PC-9 (cell line): ENCODE measurements at regions not wholly inside any gene's neighbourhood (a gene's known extent, or its start where the extent isn't known, plus 50 kb on each side); places are given as distances from the start of the nearest gene placed in this dataset.

Experiments used
- BruUV-seq: library from RNA; stranded (reverse); fragments of 400-500 nt; replicated peaks from 2 replicates; lab custom pipeline; 2021; lab: Mats Ljungman, UMichigan
- CTCF ChIA-PET: fragments of 300-600 bp; sonication (Branson Sonifier 250); formaldehyde crosslinking; loops from one replicate; lab custom pipeline; 2022; ENCODE audit warnings: antibody characterized with exemption; lab: Charles Lee
- POLR2A ChIA-PET: fragments of 300-600 bp; sonication (Branson Sonifier 250); formaldehyde crosslinking; loops from one replicate; lab custom pipeline; 2022; ENCODE audit warnings: antibody characterized with exemption; ENCODE audit not compliant: unreplicated experiment; lab: Charles Lee
- DNase-seq, 2 experiments: peaks; one replicate each; pipeline versions ENCODE4 v3.0.0 to v3.0.0-alpha.2; 2015 to 2022; ENCODE audit warnings: mixed read lengths in 1 of 2
- H2AFZ ChIP-seq: fragments of 200-600 bp; sonication (generic); 2 replicates; pipeline ENCODE4 v1.8.1; 2017; ENCODE audit warnings: antibody characterized with exemption
- H3F3A ChIP-seq: fragments of 200-600 bp; sonication (generic); 2 replicates; pipeline ENCODE4 v1.8.1; 2017; ENCODE audit warnings: antibody characterized with exemption, mild to moderate bottlenecking, low read depth; ENCODE audit not compliant: insufficient read depth
- H3K27ac ChIP-seq: fragments of 200-600 bp; sonication (generic); 2 replicates; pipeline ENCODE4 v1.6.1; 2016; ENCODE audit warnings: mixed run types
- H3K27me3 ChIP-seq: fragments of 200-600 bp; sonication (generic); 2 replicates; pipeline ENCODE4 v1.6.1; 2016; ENCODE audit warnings: low read depth, mixed run types; ENCODE audit not compliant: insufficient read depth
- H3K36me3 ChIP-seq: fragments of 200-600 bp; sonication (generic); 2 replicates; pipeline ENCODE4 v1.6.1; 2016; ENCODE audit warnings: low read depth, mixed run types
- H3K4me1 ChIP-seq: fragments of 200-600 bp; sonication (generic); replicated peaks from 2 replicates; pipeline ENCODE4 v1.6.1; 2016; ENCODE audit warnings: mixed run types; ENCODE audit not compliant: insufficient read depth
- H3K4me2 ChIP-seq: fragments of 200-600 bp; sonication (generic); 2 replicates; pipeline ENCODE4 v1.6.1; 2017; ENCODE audit warnings: mixed run types
- H3K4me3 ChIP-seq: fragments of 200-600 bp; sonication (generic); 2 replicates; pipeline ENCODE4 v1.6.1; 2016; ENCODE audit warnings: mixed run types
- H3K79me2 ChIP-seq: fragments of 200-600 bp; sonication (generic); 2 replicates; pipeline ENCODE4 v1.6.1; 2017; ENCODE audit warnings: low read depth, mixed run types
- H3K9me2 ChIP-seq: fragments of 200-600 bp; sonication (generic); 2 replicates; pipeline ENCODE4 v1.8.1; 2017; ENCODE audit warnings: mild to moderate bottlenecking; ENCODE audit not compliant: insufficient read depth
- H3K9me3 ChIP-seq: fragments of 200-600 bp; sonication (generic); 2 replicates; pipeline ENCODE4 v1.8.1; 2016; ENCODE audit warnings: low read depth; ENCODE audit not compliant: insufficient read depth
- H4K20me1 ChIP-seq: fragments of 200-600 bp; sonication (generic); 2 replicates; pipeline ENCODE4 v1.8.1; 2017; ENCODE audit not compliant: insufficient read depth
- EZH2 ChIP-seq: fragments of 200-600 bp; sonication (generic); IDR thresholded peaks from 2 replicates; pipeline ENCODE4 v1.8.0; 2017; ENCODE audit warnings: antibody characterized with exemption, low read depth
- intact Hi-C: fragments of 100-400 bp; cut with micrococcal nuclease; formaldehyde crosslinking; loops from one replicate; pipeline ENCODE4 v1.10.0; 2022; ENCODE audit not compliant: unreplicated experiment
- TF ChIP-seq, protein P1 (sequence below): fragments of 200-600 bp; sonication (generic); conservative IDR thresholded peaks from 2 replicates; pipeline ENCODE4 v1.6.1; 2017; ENCODE audit warnings: mixed run types, antibody characterized with exemption, mild to moderate bottlenecking, moderate library complexity

DNA sequence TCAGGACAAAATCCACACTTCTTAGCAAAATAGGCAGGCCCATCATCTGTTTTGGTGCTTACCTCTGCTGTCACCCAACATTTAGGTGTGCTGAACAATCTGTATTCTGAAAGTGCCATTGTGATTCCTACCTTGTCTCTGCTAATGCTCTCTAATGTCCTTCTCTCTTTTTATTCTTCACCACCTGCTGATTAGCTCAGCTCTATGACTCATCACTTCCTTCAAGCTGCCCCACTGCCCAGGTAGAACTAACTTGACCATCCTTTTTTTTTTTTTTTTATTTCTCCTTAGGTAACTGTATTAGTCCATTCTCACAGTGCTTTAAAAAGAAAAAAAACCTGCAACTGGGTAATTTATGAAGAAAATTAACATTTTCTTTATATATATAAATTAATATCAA lies 478.7 kb upstream of the POU3F3 start:
- H3K9me2 ChIP-seq = peaks cover 1% of the 10 kb centered on the region; the same call in 1 of the 2 replicates
- H3K4me1 ChIP-seq = no peaks in the 10 kb centered on the region
- H3K27me3 ChIP-seq = no peaks in the 10 kb centered on the region
- H3F3A ChIP-seq = no peaks in the 10 kb centered on the region
- no TSS peak for BruUV-seq
- H3K4me2 ChIP-seq = no peak overlapping the region
- H4K20me1 ChIP-seq = no peaks in the 10 kb centered on the region; the same call in 1 of the 2 replicates
- H3K27ac ChIP-seq = no peak overlapping the region
- no peaks in the 10 kb centered on the region for H3K79me2 ChIP-seq
- ChIA-PET POLR2A (no interaction called here), CTCF (no interaction called here)
- no peak overlapping the region for H3K4me3 ChIP-seq
- no peaks in the 10 kb centered on the region for H3K9me3 ChIP-seq
- H3K36me3 ChIP-seq = no peaks in the 10 kb centered on the region
- TF ChIP-seq, protein P1, sequence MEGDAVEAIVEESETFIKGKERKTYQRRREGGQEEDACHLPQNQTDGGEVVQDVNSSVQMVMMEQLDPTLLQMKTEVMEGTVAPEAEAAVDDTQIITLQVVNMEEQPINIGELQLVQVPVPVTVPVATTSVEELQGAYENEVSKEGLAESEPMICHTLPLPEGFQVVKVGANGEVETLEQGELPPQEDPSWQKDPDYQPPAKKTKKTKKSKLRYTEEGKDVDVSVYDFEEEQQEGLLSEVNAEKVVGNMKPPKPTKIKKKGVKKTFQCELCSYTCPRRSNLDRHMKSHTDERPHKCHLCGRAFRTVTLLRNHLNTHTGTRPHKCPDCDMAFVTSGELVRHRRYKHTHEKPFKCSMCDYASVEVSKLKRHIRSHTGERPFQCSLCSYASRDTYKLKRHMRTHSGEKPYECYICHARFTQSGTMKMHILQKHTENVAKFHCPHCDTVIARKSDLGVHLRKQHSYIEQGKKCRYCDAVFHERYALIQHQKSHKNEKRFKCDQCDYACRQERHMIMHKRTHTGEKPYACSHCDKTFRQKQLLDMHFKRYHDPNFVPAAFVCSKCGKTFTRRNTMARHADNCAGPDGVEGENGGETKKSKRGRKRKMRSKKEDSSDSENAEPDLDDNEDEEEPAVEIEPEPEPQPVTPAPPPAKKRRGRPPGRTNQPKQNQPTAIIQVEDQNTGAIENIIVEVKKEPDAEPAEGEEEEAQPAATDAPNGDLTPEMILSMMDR = no peak
- no peak for TF ChIP-seq EZH2
- DNase-seq = no peak
- H2AFZ ChIP-seq = no peak overlapping the region
- intact Hi-C loops = no loop called here

DNA sequence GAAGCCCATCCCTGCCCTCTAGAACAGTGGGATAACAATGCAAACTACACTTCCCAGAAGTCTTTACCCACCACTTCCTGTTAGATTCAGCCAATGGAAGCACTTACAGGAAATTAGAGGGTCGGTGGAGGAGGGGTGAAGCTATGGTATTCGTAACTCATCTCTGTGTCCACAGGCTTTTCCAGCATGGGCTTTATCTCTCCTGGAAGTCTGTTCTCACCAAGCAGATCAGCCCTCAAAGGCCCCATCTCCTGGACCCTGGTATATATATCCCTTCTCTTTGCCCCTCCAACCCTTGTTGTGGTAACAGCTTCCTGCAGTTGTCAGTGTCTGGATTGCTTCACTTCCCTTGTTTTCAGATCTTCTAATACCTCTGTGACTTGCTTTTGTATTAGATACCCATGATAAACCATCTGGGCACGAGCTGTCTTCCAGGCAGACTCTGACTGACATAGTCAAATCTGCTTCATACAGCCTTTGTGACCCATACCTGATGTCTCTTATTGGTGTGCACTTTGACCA lies 475.0 kb upstream of the POU3F3 start:
- Histone ChIP-seq H3K27me3 (no peaks in the 10 kb centered on the region), H3F3A (no peaks in the 10 kb centered on the region), H3K9me3 (no peaks in the 10 kb centered on the region), H4K20me1 (no peaks in the 10 kb centered on the region; the same call in 1 of the 2 replicates), H2AFZ (no peak overlapping the region), H3K4me3 (no peak overlapping the region), H3K27ac (no peak overlapping the region), H3K4me1 (no peaks in the 10 kb centered on the region), H3K79me2 (no peaks in the 10 kb centered on the region), H3K36me3 (no peaks in the 10 kb centered on the region), H3K4me2 (no peak overlapping the region), H3K9me2 (peaks cover 3% of the 10 kb centered on the region; the same call in 1 of the 2 replicates)
- no TSS peak for BruUV-seq
- ChIA-PET CTCF (no interaction called here), POLR2A (no interaction called here)
- DNase-seq = no peak
- intact Hi-C loops = no loop called here
- TF ChIP-seq EZH2 = no peak
- TF ChIP-seq, protein P1 = no peak

DNA sequence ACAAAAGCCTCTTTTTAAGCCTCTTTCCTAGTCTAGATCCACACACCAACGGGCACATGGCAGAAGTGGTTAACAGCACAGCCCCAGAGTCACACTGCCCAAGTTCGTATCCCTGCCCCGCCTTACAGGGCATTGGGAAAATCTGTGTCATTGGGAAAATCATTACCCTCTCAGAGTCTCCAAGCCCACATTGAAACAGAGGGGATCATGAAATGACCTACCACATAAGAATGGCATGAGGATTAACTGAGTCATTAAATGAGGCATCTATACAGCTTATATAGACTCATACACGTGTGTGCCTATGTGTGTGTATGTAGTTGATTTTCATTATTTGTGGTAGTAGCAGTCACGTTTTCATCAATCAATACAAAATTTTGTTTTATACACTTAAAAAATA lies 469.0 kb upstream of the POU3F3 start:
- Histone ChIP-seq H2AFZ (no peak overlapping the region), H3K9me3 (no peaks in the 10 kb centered on the region), H3K4me3 (no peak overlapping the region), H3F3A (no peaks in the 10 kb centered on the region), H3K27me3 (no peaks in the 10 kb centered on the region), H3K4me2 (no peak overlapping the region), H3K36me3 (no peaks in the 10 kb centered on the region), H3K79me2 (no peaks in the 10 kb centered on the region), H3K27ac (no peak overlapping the region), H4K20me1 (no peaks in the 10 kb centered on the region), H3K4me1 (no peaks in the 10 kb centered on the region), H3K9me2 (peaks cover 3% of the 10 kb centered on the region; the same call in 1 of the 2 replicates)
- TF ChIP-seq, protein P1 = no peak
- no peak for TF ChIP-seq EZH2
- intact Hi-C loops = no loop called here
- DNase-seq = no peak
- CTCF ChIA-PET = no interaction called here
- POLR2A ChIA-PET = no interaction called here
- BruUV-seq = no TSS peak
